K562 (cell line): ENCODE measurements at regions not wholly inside any gene's neighbourhood (a gene's known extent, or its start where the extent isn't known, plus 50 kb on each side); places are given as distances from the start of the nearest gene placed in this dataset.

Experiments used
- ARID2 ChIP-seq: fragments of 450-650 bp; IDR thresholded peaks from 2 replicates; pipeline ENCODE4 v1.6.1; 2017; ENCODE audit warnings: antibody characterized with exemption, mild to moderate bottlenecking
- CBFA2T3 ChIP-seq: fragments of 450-650 bp; IDR thresholded peaks from 2 replicates; pipeline ENCODE4 v1.6.1; 2017
- CBX3 ChIP-seq, 2 experiments: IDR thresholded peaks; 1 replicate in 1 of 2; 2 replicates in 1 of 2; pipeline ENCODE4 v1.6.1; 2012; ENCODE audit warnings: inconsistent platforms in 2 of 2, low read length in 2 of 2, borderline replicate concordance in 1 of 2, control low read depth in 1 of 2
- DMBX1 ChIP-seq: fragments of 250-450 bp; sonication (Bioruptor Pico); IDR thresholded peaks from 2 replicates; pipeline ENCODE4 v1.8.0; 2022; ENCODE audit warnings: inconsistent platforms, mild to moderate bottlenecking, moderate library complexity, borderline replicate concordance
- EP400 ChIP-seq: fragments of 450-650 bp; IDR thresholded peaks from 2 replicates; pipeline ENCODE4 v1.6.1; 2017; ENCODE audit warnings: antibody characterized with exemption, mild to moderate bottlenecking, moderate library complexity
- GATAD2B ChIP-seq: fragments of 450-650 bp; IDR thresholded peaks from 2 replicates; pipeline ENCODE4 v1.6.1; 2017; ENCODE audit warnings: mild to moderate bottlenecking, borderline replicate concordance
- HDAC6 ChIP-seq: IDR thresholded peaks from 2 replicates; pipeline ENCODE4 v1.6.1; 2012; ENCODE audit warnings: low read depth, mild to moderate bottlenecking, control low read depth, inconsistent platforms, low read length, moderate library complexity
- HNRNPK ChIP-seq: fragments of 200-400 bp; formaldehyde crosslinking; IDR thresholded peaks from one replicate; pipeline ENCODE4 v1.6.1; 2018; ENCODE audit warnings: mild to moderate bottlenecking, low read depth, low read length; ENCODE audit not compliant: poor library complexity, severe bottlenecking
- L3MBTL2 ChIP-seq: fragments of 450-650 bp; IDR thresholded peaks from 2 replicates; pipeline ENCODE4 v1.6.1; 2016; ENCODE audit warnings: mild to moderate bottlenecking, moderate library complexity
- NFIX ChIP-seq: fragments of 250-450 bp; sonication (Bioruptor Pico); IDR thresholded peaks from 2 replicates; pipeline ENCODE4 v1.4.0; 2020; ENCODE audit warnings: low read depth, mild to moderate bottlenecking, moderate library complexity
- NR2F6 ChIP-seq: fragments of 450-650 bp; formaldehyde crosslinking; IDR thresholded peaks from 2 replicates; pipeline ENCODE4 v1.4.0; 2020; ENCODE audit warnings: mild to moderate bottlenecking
- PRMT5 ChIP-seq: sonication (generic); formaldehyde crosslinking; IDR thresholded peaks from 2 replicates; pipeline ENCODE4 v1.5.0; 2020; ENCODE audit warnings: missing genetic modification reagents
- PURB ChIP-seq: sonication (generic); formaldehyde crosslinking; IDR thresholded peaks from 2 replicates; pipeline ENCODE4 v1.9.0; 2021; ENCODE audit warnings: low read depth, mild to moderate bottlenecking, missing genetic modification reagents
- RBFOX2 ChIP-seq: fragments of 200-400 bp; formaldehyde crosslinking; IDR thresholded peaks from 2 replicates; pipeline ENCODE4 v1.6.1; 2017; ENCODE audit warnings: low read depth, mild to moderate bottlenecking, low read length, moderate library complexity
- RBM25 ChIP-seq: fragments of 200-400 bp; formaldehyde crosslinking; IDR thresholded peaks from 2 replicates; pipeline ENCODE4 v1.6.1; 2018; ENCODE audit warnings: low read length, low read depth, moderate library complexity; ENCODE audit not compliant: severe bottlenecking
- TGIF2 ChIP-seq: sonication (generic); formaldehyde crosslinking; IDR thresholded peaks from 2 replicates; pipeline ENCODE4 v1.8.1; 2022; ENCODE audit warnings: mild to moderate bottlenecking, missing genetic modification reagents, moderate library complexity
- ZNF12 ChIP-seq: sonication (generic); formaldehyde crosslinking; IDR thresholded peaks from 2 replicates; pipeline ENCODE4 v1.4.0; 2020; ENCODE audit warnings: mild to moderate bottlenecking, missing genetic modification reagents
- ZNF324 ChIP-seq: fragments of 250-450 bp; sonication (Bioruptor Pico); IDR thresholded peaks from 2 replicates; pipeline ENCODE4 v1.4.0; 2020; ENCODE audit warnings: mild to moderate bottlenecking
- ZNF764 ChIP-seq: fragments of 250-450 bp; sonication (Bioruptor Pico); IDR thresholded peaks from 2 replicates; pipeline ENCODE4 v1.4.0; 2020; ENCODE audit warnings: low read depth, mild to moderate bottlenecking, moderate library complexity
- ZNF77 ChIP-seq: fragments of 250-450 bp; sonication (Bioruptor Pico); IDR thresholded peaks from 2 replicates; pipeline ENCODE4 v1.5.0; 2020
- TF ChIP-seq, protein P1 (sequence below), 2 experiments: fragments of 200-800 bp in 1 of 2; sonication (Bioruptor generic) in 1 of 2; sonication (generic) in 1 of 2; formaldehyde crosslinking in 1 of 2; IDR thresholded peaks in 1 of 2; conservative IDR thresholded peaks in 1 of 2; 2 replicates each; pipeline versions ENCODE4 v1.5.0 to v1.6.1; 2016 to 2020; ENCODE audit warnings: missing compliant biosample characterization in 1 of 2, missing genetic modification characterization in 1 of 2, missing genetic modification reagents in 1 of 2
- TF ChIP-seq, protein P2 (sequence below), 2 experiments: IDR thresholded peaks; 2 replicates each; pipeline ENCODE4 v1.6.1; 2012; ENCODE audit warnings: improper control_type of control experiment in 2 of 2, low read depth in 2 of 2, low read length in 2 of 2, borderline replicate concordance in 1 of 2
- TF ChIP-seq, protein P3 (sequence below): fragments of 200-800 bp; sonication (Bioruptor generic); IDR thresholded peaks from 2 replicates; pipeline ENCODE4 v1.6.1; 2017; ENCODE audit warnings: missing genetic modification characterization, missing compliant biosample characterization
- TF ChIP-seq, protein P4 (sequence below): fragments of 250-450 bp; sonication (Bioruptor Pico); IDR thresholded peaks from 2 replicates; pipeline ENCODE4 v1.8.0; 2021; ENCODE audit warnings: borderline replicate concordance, mild to moderate bottlenecking, moderate library complexity; ENCODE audit not compliant: poor library complexity, severe bottlenecking

DNA sequence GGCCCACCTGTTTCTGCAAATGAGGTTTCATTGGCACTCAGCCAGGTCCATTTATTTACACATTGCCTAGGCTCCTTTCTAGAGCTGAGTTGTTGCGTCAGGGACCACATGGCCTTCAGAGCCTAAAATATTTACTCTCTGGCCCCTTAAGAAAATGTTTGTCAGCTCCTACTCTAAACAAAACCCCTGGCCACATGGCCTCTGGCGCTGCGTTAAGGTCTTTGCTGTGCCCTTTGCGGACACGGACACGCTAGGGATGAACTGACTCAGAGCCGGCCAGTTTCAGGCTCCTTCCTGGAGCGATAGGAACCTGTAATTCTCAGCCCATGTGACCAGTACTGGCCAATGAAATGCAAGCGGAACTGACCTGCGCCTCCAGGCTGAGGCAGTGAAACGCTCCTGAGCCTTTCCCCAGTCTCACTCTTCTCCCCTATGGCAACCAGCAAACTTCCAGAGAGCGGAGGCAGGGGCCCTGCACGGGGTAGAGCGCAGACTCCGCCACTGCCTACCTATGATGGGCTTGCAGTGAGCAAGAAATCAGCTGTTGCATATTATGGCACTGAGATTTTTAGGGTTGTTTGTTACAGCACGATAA, 160.3 kb downstream of the ETS2 start (continued):
- no peak for TF ChIP-seq HNRNPK
- no peak for TF ChIP-seq ZNF764 (CRISPR knock-in tag)
- peak; percentile 73 for TF ChIP-seq NFIX (CRISPR knock-in tag)
- no peak for TF ChIP-seq NR2F6 (CRISPR knock-in tag)
- no peak for TF ChIP-seq ARID2
- TF ChIP-seq CBX3 (IDR thresholded peaks at IDR 0.05; ENCODE audit: borderline replicate concordance in 1 of 2, low read length in 2 of 2) = peak in 1 of 2 experiments; percentile 36; a peak in 1 of 3 replicates
- no peak for TF ChIP-seq ZNF77 (CRISPR knock-in tag)
- TF ChIP-seq, protein P1, sequence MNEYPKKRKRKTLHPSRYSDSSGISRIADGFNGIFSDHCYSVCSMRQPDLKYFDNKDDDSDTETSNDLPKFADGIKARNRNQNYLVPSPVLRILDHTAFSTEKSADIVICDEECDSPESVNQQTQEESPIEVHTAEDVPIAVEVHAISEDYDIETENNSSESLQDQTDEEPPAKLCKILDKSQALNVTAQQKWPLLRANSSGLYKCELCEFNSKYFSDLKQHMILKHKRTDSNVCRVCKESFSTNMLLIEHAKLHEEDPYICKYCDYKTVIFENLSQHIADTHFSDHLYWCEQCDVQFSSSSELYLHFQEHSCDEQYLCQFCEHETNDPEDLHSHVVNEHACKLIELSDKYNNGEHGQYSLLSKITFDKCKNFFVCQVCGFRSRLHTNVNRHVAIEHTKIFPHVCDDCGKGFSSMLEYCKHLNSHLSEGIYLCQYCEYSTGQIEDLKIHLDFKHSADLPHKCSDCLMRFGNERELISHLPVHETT (CRISPR knock-in tag; conservative IDR thresholded peaks at IDR 0.05 in 1 of 2, IDR thresholded peaks at IDR 0.05 in 1 of 2) = 0 out of 4 replicates have a peak, but pooled peaks of 1 of the 2 experiments have one; percentile 56
- TF ChIP-seq GATAD2B = no peak
- TF ChIP-seq, protein P2, sequence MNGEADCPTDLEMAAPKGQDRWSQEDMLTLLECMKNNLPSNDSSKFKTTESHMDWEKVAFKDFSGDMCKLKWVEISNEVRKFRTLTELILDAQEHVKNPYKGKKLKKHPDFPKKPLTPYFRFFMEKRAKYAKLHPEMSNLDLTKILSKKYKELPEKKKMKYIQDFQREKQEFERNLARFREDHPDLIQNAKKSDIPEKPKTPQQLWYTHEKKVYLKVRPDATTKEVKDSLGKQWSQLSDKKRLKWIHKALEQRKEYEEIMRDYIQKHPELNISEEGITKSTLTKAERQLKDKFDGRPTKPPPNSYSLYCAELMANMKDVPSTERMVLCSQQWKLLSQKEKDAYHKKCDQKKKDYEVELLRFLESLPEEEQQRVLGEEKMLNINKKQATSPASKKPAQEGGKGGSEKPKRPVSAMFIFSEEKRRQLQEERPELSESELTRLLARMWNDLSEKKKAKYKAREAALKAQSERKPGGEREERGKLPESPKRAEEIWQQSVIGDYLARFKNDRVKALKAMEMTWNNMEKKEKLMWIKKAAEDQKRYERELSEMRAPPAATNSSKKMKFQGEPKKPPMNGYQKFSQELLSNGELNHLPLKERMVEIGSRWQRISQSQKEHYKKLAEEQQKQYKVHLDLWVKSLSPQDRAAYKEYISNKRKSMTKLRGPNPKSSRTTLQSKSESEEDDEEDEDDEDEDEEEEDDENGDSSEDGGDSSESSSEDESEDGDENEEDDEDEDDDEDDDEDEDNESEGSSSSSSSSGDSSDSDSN (IDR thresholded peaks at IDR 0.05; ENCODE audit: borderline replicate concordance in 1 of 2, low read depth in 2 of 2, low read length in 2 of 2) = no peak
- TF ChIP-seq EP400 = peak; percentile 82
- TF ChIP-seq PRMT5 (CRISPR knock-in tag) = no peak
- TF ChIP-seq ZNF12 = peak; percentile 98
- TF ChIP-seq ZNF324 (CRISPR knock-in tag) = no peak
- TF ChIP-seq, protein P3, sequence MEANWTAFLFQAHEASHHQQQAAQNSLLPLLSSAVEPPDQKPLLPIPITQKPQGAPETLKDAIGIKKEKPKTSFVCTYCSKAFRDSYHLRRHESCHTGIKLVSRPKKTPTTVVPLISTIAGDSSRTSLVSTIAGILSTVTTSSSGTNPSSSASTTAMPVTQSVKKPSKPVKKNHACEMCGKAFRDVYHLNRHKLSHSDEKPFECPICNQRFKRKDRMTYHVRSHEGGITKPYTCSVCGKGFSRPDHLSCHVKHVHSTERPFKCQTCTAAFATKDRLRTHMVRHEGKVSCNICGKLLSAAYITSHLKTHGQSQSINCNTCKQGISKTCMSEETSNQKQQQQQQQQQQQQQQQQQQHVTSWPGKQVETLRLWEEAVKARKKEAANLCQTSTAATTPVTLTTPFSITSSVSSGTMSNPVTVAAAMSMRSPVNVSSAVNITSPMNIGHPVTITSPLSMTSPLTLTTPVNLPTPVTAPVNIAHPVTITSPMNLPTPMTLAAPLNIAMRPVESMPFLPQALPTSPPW (CRISPR knock-in tag) = no peak
- no peak for TF ChIP-seq TGIF2 (CRISPR knock-in tag)
- TF ChIP-seq PURB = no peak
- TF ChIP-seq RBM25 = peak; percentile 73
- no peak for TF ChIP-seq HDAC6
- TF ChIP-seq DMBX1 (CRISPR knock-in tag) = 0 out of 2 replicates have a peak, but pooled peaks have one; percentile 36
- TF ChIP-seq, protein P4, sequence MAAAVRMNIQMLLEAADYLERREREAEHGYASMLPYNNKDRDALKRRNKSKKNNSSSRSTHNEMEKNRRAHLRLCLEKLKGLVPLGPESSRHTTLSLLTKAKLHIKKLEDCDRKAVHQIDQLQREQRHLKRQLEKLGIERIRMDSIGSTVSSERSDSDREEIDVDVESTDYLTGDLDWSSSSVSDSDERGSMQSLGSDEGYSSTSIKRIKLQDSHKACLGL (CRISPR knock-in tag) = no peak
- peak; percentile 57 for TF ChIP-seq RBFOX2
- peak; percentile 84 for TF ChIP-seq L3MBTL2
- TF ChIP-seq CBFA2T3 = no peak
